Testis (tissue), 2 donors: ENCODE measurements at regions not wholly inside any gene's neighbourhood (a gene's known extent, or its start where the extent isn't known, plus 50 kb on each side); places are given as distances from the start of the nearest gene placed in this dataset.

Source experiments
- CTCF ChIP-seq, 3 experiments: fragments of 450-650 bp in 2 of 3; fragments of 200-600 bp in 1 of 3; sonication (generic) in 1 of 3; IDR thresholded peaks; one replicate each; pipeline ENCODE4 v1.5.1; 2016 to 2019; ENCODE audit warnings: antibody characterized with exemption in 3 of 3, mild to moderate bottlenecking in 2 of 3, moderate library complexity in 1 of 3
- POLR2A ChIP-seq: fragments of 450-650 bp; IDR thresholded peaks from one replicate; pipeline ENCODE4 v1.6.1; 2017; ENCODE audit warnings: antibody characterized with exemption, mild to moderate bottlenecking, moderate library complexity

GRCh38 chr13:99802416-99802815 lies 169.2 kb downstream of the ZIC5 start:
- TF ChIP-seq CTCF (IDR thresholded peaks at IDR 0.05) (no peak), POLR2A (no peak)
